ENCODE measurements at regions not wholly inside any gene's neighbourhood (a gene's known extent, or its start where the extent isn't known, plus 50 kb on each side); places are given as distances from the start of the nearest gene placed in this dataset.
A peak's percentile ranks its signal among the peaks of the same experiment; 100 is the strongest.

DNA sequence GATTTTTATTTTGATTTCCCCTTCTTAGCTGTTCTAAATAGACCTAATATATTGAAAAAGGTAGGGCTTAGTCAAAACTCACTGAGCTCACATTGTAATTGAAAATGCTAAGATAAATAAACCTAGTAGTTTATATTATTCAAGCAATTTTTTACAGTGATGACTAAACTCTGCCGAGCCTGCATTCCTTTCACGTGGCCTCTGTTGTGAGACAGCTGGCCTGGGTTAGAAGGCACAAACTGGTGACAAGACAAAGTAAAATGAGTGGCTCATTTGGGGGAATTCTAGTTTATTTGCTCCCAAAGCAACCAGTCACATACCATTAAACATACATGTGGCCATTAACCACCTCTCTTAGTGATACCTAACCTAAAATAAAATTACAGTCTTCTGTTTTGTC is 169.4 kb upstream of the TEX13C start:
- H3K27ac ChIP-seq (ENCODE audit: low read depth, low read length), result no peak overlapping the region
- H3K9ac ChIP-seq (replicated peaks in 1 of 4; ENCODE audit: extremely low read depth in 1 of 4, low read depth in 3 of 4, low read length in 3 of 4), result no peak overlapping the region
- no peaks in the 10 kb centered on the region for H3K79me1 ChIP-seq (ENCODE audit: low read depth, low read length)
- H2BK120ac ChIP-seq (replicated peaks; ENCODE audit: low read depth, low read length), result no peak overlapping the region
- H3K23ac ChIP-seq (ENCODE audit: insufficient read length), result no peak overlapping the region
- no peak overlapping the region for H4K91ac ChIP-seq (replicated peaks; ENCODE audit: insufficient read length, low read length)
- H3K14ac ChIP-seq (ENCODE audit: insufficient read length), result no peak overlapping the region
- no peak overlapping the region for H2BK5ac ChIP-seq (ENCODE audit: low read depth, low read length)
- no peaks in the 10 kb centered on the region for H3K27me3 ChIP-seq (replicated peaks in 1 of 4; ENCODE audit: control insufficient read depth in 3 of 4, extremely low read depth in 1 of 4, insufficient read depth in 3 of 4, low read length in 3 of 4)
- H4K8ac ChIP-seq (ENCODE audit: extremely low read depth, insufficient read depth, low read length), result no peak overlapping the region
- H3K4me2 ChIP-seq (ENCODE audit: insufficient read depth in 1 of 2, low read depth in 2 of 2, low read length in 2 of 2), result no peak overlapping the region
- no peak overlapping the region for H4K5ac ChIP-seq (ENCODE audit: insufficient read length, low read depth, low read length)
- H4K20me1 ChIP-seq (replicated peaks in 1 of 2; ENCODE audit: control insufficient read depth in 1 of 2, insufficient read depth in 2 of 2, low read length in 2 of 2), result no peaks in the 10 kb centered on the region
- DNase-seq (ENCODE audit: low read depth in 1 of 2, low spot score in 2 of 2) (no peak), FAIRE-seq (peak; percentile 48)
- no peak for TF ChIP-seq KDM4A (IDR thresholded peaks at IDR 0.05; ENCODE audit: low read depth, low read length, severe bottlenecking)
- TF ChIP-seq CHD2 (IDR thresholded peaks at IDR 0.05; ENCODE audit: low read length), result no peak
- TF ChIP-seq TBP (IDR thresholded peaks at IDR 0.05; ENCODE audit: low read depth, low read length), result no peak
- TF ChIP-seq KDM1A (IDR thresholded peaks at IDR 0.05; ENCODE audit: borderline replicate concordance, low read length), result no peak
- no peaks in the 10 kb centered on the region for H3K79me2 ChIP-seq (ENCODE audit: control insufficient read depth in 1 of 2, insufficient read depth in 2 of 2, low read length in 2 of 2)
- no peak overlapping the region for H3K18ac ChIP-seq (ENCODE audit: extremely low read depth, low read length)
- H2BK12ac ChIP-seq (ENCODE audit: low read depth, low read length), result no peak overlapping the region
- H2AFZ ChIP-seq (ENCODE audit: low read length), result no peak overlapping the region
- 65% methylated on average over 2 of the region's 2 CpGs; no CpG with 5 or more reads in 1 of the 2 experiments for WGBS, 2 experiments (ENCODE audit: extremely low coverage in 1 of 2, insufficient coverage in 1 of 2, insufficient read length in 1 of 2, insufficient replicate concordance in 2 of 2, low coverage in 1 of 2, low lambda C conversion rate in 2 of 2, missing lambda C conversion rate in 1 of 2)
- no peak overlapping the region for H3K4ac ChIP-seq (replicated peaks; ENCODE audit: insufficient read length, low read depth, low read length)
- no peak overlapping the region for H2BK20ac ChIP-seq (ENCODE audit: low read length)
- H3K56ac ChIP-seq (replicated peaks; ENCODE audit: insufficient read length, low read depth, low read length), result no peak overlapping the region
- peaks cover 0 to 2% (median 0%) of the 10 kb centered on the region in 4 experiments; a peak in 1 of 7 replicates for H3K4me1 ChIP-seq (replicated peaks in 1 of 4; ENCODE audit: control insufficient read depth in 3 of 4, insufficient read depth in 4 of 4, low read length in 3 of 4)
- POLR2A ChIA-PET (ENCODE audit: partially characterized antibody), result no interaction called here
- H3K36me3 ChIP-seq (ENCODE audit: control insufficient read depth in 2 of 4, insufficient read depth in 4 of 4, low read length in 3 of 4), result no peaks in the 10 kb centered on the region
- CTCF ChIA-PET (ENCODE audit: partially characterized antibody), result no interaction called here
- H3K23me2 ChIP-seq (ENCODE audit: low read depth, low read length), result no peaks in the 10 kb centered on the region
- no peak overlapping the region for H2AK5ac ChIP-seq (ENCODE audit: low read depth, low read length)
- no peak overlapping the region for H3K4me3 ChIP-seq (ENCODE audit: extremely low read depth in 1 of 4, insufficient read depth in 2 of 4, low read depth in 3 of 4, low read length in 4 of 4)
- no peak overlapping the region for H2BK15ac ChIP-seq (ENCODE audit: low read length)
- no peaks in the 10 kb centered on the region for H3K9me3 ChIP-seq (ENCODE audit: insufficient read depth in 2 of 2, low read depth in 1 of 2, low read length in 1 of 2)

Measured in H1 (cell line).